H1 (cell line): ENCODE measurements at regions not wholly inside any gene's neighbourhood (a gene's known extent, or its start where the extent isn't known, plus 50 kb on each side); places are given as distances from the start of the nearest gene placed in this dataset.

Experiments used
- CTCF ChIA-PET: fragments of 300-600 bp; sonication (Branson Sonifier 250); formaldehyde crosslinking; loops from one replicate; lab custom pipeline; 2021; ENCODE audit not compliant: partially characterized antibody; lab: Charles Lee
- POLR2A ChIA-PET: fragments of 300-600 bp; sonication (Branson Sonifier 250); formaldehyde crosslinking; loops from one replicate; lab custom pipeline; 2021; ENCODE audit warnings: inconsistent platforms; ENCODE audit not compliant: partially characterized antibody; lab: Charles Lee
- DNase-seq, 2 experiments: peaks; one replicate each; pipeline versions ENCODE4 v3.0.0 to v3.0.0-alpha.2; 2010 to 2022; ENCODE audit warnings: low spot score in 2 of 2, low read depth in 1 of 2, mixed read lengths in 1 of 2
- FAIRE-seq: peaks from 2 replicates; lab custom pipeline; 2011; peaks lifted over from hg19 to GRCh38; lab: Jason Lieb, UNC
- H2AFZ ChIP-seq: 2 replicates; pipeline ENCODE4 v1.8.1; 2012; ENCODE audit warnings: low read length, inconsistent platforms
- H2AK5ac ChIP-seq: 2 replicates; pipeline ENCODE4 v1.6.1; 2013; ENCODE audit warnings: low read depth, low read length
- H2BK120ac ChIP-seq: replicated peaks from 2 replicates; pipeline ENCODE3; 2013; ENCODE audit warnings: low read depth, low read length, inconsistent platforms
- H2BK12ac ChIP-seq: 2 replicates; pipeline ENCODE4 v1.6.1; 2013; ENCODE audit warnings: low read depth, low read length
- H2BK15ac ChIP-seq: 2 replicates; pipeline ENCODE4 v1.6.1; 2013; ENCODE audit warnings: low read length
- H2BK20ac ChIP-seq: 2 replicates; pipeline ENCODE4 v1.6.1; 2013; ENCODE audit warnings: low read length
- H2BK5ac ChIP-seq: 2 replicates; pipeline ENCODE4 v1.6.1; 2013; ENCODE audit warnings: low read depth, low read length
- H3K14ac ChIP-seq: 2 replicates; pipeline ENCODE4 v1.6.1; 2013; ENCODE audit warnings: inconsistent platforms; ENCODE audit not compliant: insufficient read length
- H3K18ac ChIP-seq: 2 replicates; pipeline ENCODE4 v1.6.1; 2013; ENCODE audit warnings: low read length; ENCODE audit errors: extremely low read depth
- H3K23ac ChIP-seq: 2 replicates; pipeline ENCODE4 v1.6.1; 2013; ENCODE audit warnings: inconsistent platforms; ENCODE audit not compliant: insufficient read length
- H3K23me2 ChIP-seq: 2 replicates; pipeline ENCODE4 v1.6.1; 2013; ENCODE audit warnings: low read depth, low read length
- H3K27ac ChIP-seq: 2 replicates; pipeline ENCODE4 v1.6.1; 2011; ENCODE audit warnings: low read depth, low read length, inconsistent platforms
- H3K27me3 ChIP-seq, 4 experiments: replicated peaks in 1 of 4; 1 replicate in 1 of 4; 2 replicates in 3 of 4; pipeline versions ENCODE4 v1.6.1 to v1.8.1; 2011 to 2013; ENCODE audit warnings: low read length in 3 of 4, mild to moderate bottlenecking in 3 of 4, inconsistent platforms in 2 of 4, mixed read lengths in 2 of 4, moderate library complexity in 1 of 4; ENCODE audit not compliant: control insufficient read depth in 3 of 4, insufficient read depth in 3 of 4; ENCODE audit errors: extremely low read depth in 1 of 4
- H3K36me3 ChIP-seq, 4 experiments: 2 replicates each; pipeline versions ENCODE4 v1.6.1 to v1.8.1; 2011 to 2013; ENCODE audit warnings: mild to moderate bottlenecking in 4 of 4, low read length in 3 of 4, moderate library complexity in 2 of 4, control low read depth in 1 of 4, inconsistent platforms in 1 of 4; ENCODE audit not compliant: insufficient read depth in 4 of 4, control insufficient read depth in 2 of 4
- H3K4ac ChIP-seq: replicated peaks from 2 replicates; pipeline ENCODE3; 2013; ENCODE audit warnings: low read length, low read depth, mixed read lengths, inconsistent platforms; ENCODE audit not compliant: insufficient read length
- H3K4me1 ChIP-seq, 4 experiments: replicated peaks in 1 of 4; 1 replicate in 1 of 4; 2 replicates in 3 of 4; pipeline versions ENCODE4 v1.6.1 to v1.8.1; 2011 to 2013; ENCODE audit warnings: low read length in 3 of 4, inconsistent platforms in 2 of 4, mixed read lengths in 1 of 4; ENCODE audit not compliant: insufficient read depth in 4 of 4, control insufficient read depth in 3 of 4
- H3K4me2 ChIP-seq, 2 experiments: 2 replicates each; pipeline versions ENCODE4 v1.6.1 to v1.8.1; 2011 to 2013; ENCODE audit warnings: low read depth in 2 of 2, low read length in 2 of 2, control low read depth in 1 of 2, inconsistent platforms in 1 of 2, mild to moderate bottlenecking in 1 of 2; ENCODE audit not compliant: insufficient read depth in 1 of 2
- H3K4me3 ChIP-seq, 4 experiments: fragments of 200-600, 300-600 bp in 1 of 4; sonication (generic), shearing (Covaris generic), sonication (Bioruptor Twin) in 1 of 4; 2 replicates each; pipeline versions ENCODE4 v1.5.1 to v1.8.1; 2011 to 2016; ENCODE audit warnings: low read length in 4 of 4, low read depth in 3 of 4, control low read depth in 2 of 4, inconsistent platforms in 2 of 4, mild to moderate bottlenecking in 2 of 4, mixed read lengths in 1 of 4, moderate library complexity in 1 of 4; ENCODE audit not compliant: insufficient read depth in 2 of 4; ENCODE audit errors: extremely low read depth in 1 of 4
- H3K56ac ChIP-seq: replicated peaks from 2 replicates; pipeline ENCODE3; 2013; ENCODE audit warnings: low read depth, mild to moderate bottlenecking, mixed read lengths, low read length, inconsistent platforms; ENCODE audit not compliant: insufficient read length
- H3K79me1 ChIP-seq: 2 replicates; pipeline ENCODE4 v1.6.1; 2013; ENCODE audit warnings: low read depth, low read length, control low read depth
- H3K79me2 ChIP-seq, 2 experiments: 2 replicates each; pipeline versions ENCODE4 v1.6.1 to v1.8.1; 2012 to 2013; ENCODE audit warnings: low read length in 2 of 2, mild to moderate bottlenecking in 2 of 2, inconsistent platforms in 1 of 2; ENCODE audit not compliant: insufficient read depth in 2 of 2, control insufficient read depth in 1 of 2
- H3K9ac ChIP-seq, 4 experiments: replicated peaks in 1 of 4; 1 replicate in 1 of 4; 2 replicates in 3 of 4; pipeline versions ENCODE4 v1.6.1 to v1.8.1; 2011 to 2013; ENCODE audit warnings: low read depth in 3 of 4, low read length in 3 of 4, control low read depth in 2 of 4, mild to moderate bottlenecking in 2 of 4, moderate library complexity in 2 of 4, inconsistent platforms in 1 of 4; ENCODE audit errors: extremely low read depth in 1 of 4
- H3K9me3 ChIP-seq, 2 experiments: 2 replicates each; pipeline versions ENCODE4 v1.6.1 to v1.8.1; 2012 to 2013; ENCODE audit warnings: mild to moderate bottlenecking in 2 of 2, moderate library complexity in 2 of 2, control low read depth in 1 of 2, inconsistent platforms in 1 of 2, low read depth in 1 of 2, low read length in 1 of 2, mixed read lengths in 1 of 2; ENCODE audit not compliant: insufficient read depth in 2 of 2
- H4K20me1 ChIP-seq, 2 experiments: replicated peaks in 1 of 2; 2 replicates each; pipeline versions ENCODE3 to v1.8.1; 2011 to 2013; ENCODE audit warnings: inconsistent platforms in 2 of 2, low read length in 2 of 2, mild to moderate bottlenecking in 1 of 2; ENCODE audit not compliant: insufficient read depth in 2 of 2, control insufficient read depth in 1 of 2
- H4K5ac ChIP-seq: 2 replicates; pipeline ENCODE4 v1.6.1; 2013; ENCODE audit warnings: low read length, low read depth, mixed read lengths, inconsistent platforms; ENCODE audit not compliant: insufficient read length
- H4K8ac ChIP-seq: 2 replicates; pipeline ENCODE4 v1.8.0; 2013; ENCODE audit warnings: mild to moderate bottlenecking, moderate library complexity, low read length, inconsistent platforms; ENCODE audit not compliant: insufficient read depth; ENCODE audit errors: extremely low read depth
- H4K91ac ChIP-seq: replicated peaks from 2 replicates; pipeline ENCODE3; 2013; ENCODE audit warnings: low read length, mixed read lengths, inconsistent platforms; ENCODE audit not compliant: insufficient read length
- WGBS, 2 experiments: shearing (Covaris generic) in 1 of 2; methylation state at CpG; one replicate each; pipeline versions ENCODE4 v1.1.6 to v1.1.7; 2013 to 2015; ENCODE audit warnings: low lambda C conversion rate in 2 of 2, mixed read lengths in 2 of 2, inconsistent platforms in 1 of 2, low coverage in 1 of 2, missing lambda C conversion rate in 1 of 2; ENCODE audit not compliant: insufficient replicate concordance in 2 of 2, insufficient coverage in 1 of 2, insufficient read length in 1 of 2; ENCODE audit errors: extremely low coverage in 1 of 2, missing lambda C conversion rate in 1 of 2; 5-methylcytosine and 5-hydroxymethylcytosine counted together
- TF ChIP-seq, protein P1 (sequence below): fragments of 300-600 bp; sonication (generic); IDR thresholded peaks from 2 replicates; pipeline ENCODE4 v1.7.1; 2012; ENCODE audit warnings: low read length, moderate library complexity, mild to moderate bottlenecking, inconsistent platforms; ENCODE audit not compliant: insufficient replicate concordance

DNA sequence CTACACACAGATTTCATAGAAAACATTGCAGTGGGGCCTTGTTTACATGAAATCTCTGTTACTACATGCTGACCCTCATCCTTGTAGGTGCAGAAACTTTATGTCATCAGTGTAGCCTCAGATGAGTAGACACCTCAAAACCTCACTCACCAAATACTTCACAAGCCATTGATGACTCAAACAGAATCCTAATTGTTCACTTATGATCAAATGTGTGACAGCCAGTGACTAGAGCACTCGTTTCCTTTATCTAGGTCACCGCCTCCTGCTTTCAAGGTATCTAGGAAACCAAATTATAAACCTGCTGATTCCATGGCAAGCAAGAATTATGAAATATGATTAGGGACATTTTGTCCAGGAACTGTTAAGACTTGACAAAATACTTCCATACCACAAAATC lies 255.8 kb upstream of the GPRIN3 start:
- Histone ChIP-seq H4K5ac (no peak overlapping the region), H2BK15ac (no peak overlapping the region), H4K20me1 (no peaks in the 10 kb centered on the region), H2BK5ac (no peak overlapping the region), H3K23me2 (no peaks in the 10 kb centered on the region), H3K79me2 (no peaks in the 10 kb centered on the region), H3K27me3 (peaks cover 0 to 8% (median 2%) of the 10 kb centered on the region in 4 experiments; a peak in 3 of 7 replicates), H3K18ac (no peak overlapping the region), H2BK20ac (no peak overlapping the region), H3K9ac (no peak overlapping the region), H2BK120ac (no peak overlapping the region), H3K23ac (no peak overlapping the region), H4K91ac (no peak overlapping the region), H3K4me2 (no peak overlapping the region), H2AK5ac (no peak overlapping the region), H3K79me1 (no peaks in the 10 kb centered on the region), H3K4ac (no peak overlapping the region), H3K9me3 (no peaks in the 10 kb centered on the region), H3K4me3 (no peak overlapping the region), H3K4me1 (peaks cover 0 to 7% (median 2%) of the 10 kb centered on the region in 4 experiments; a peak in 2 of 7 replicates), H2BK12ac (no peak overlapping the region), H4K8ac (no peak overlapping the region), H2AFZ (no peak overlapping the region), H3K36me3 (no peaks in the 10 kb centered on the region), H3K14ac (no peak overlapping the region), H3K27ac (no peak overlapping the region), H3K56ac (no peak overlapping the region)
- 95% methylated on average over 2 of the region's 2 CpGs; no CpG with 5 or more reads in 1 of the 2 experiments for WGBS, 2 experiments
- DNase-seq (no peak), FAIRE-seq (no peak)
- ChIA-PET POLR2A (no interaction called here), CTCF (no interaction called here)
- TF ChIP-seq, protein P1, sequence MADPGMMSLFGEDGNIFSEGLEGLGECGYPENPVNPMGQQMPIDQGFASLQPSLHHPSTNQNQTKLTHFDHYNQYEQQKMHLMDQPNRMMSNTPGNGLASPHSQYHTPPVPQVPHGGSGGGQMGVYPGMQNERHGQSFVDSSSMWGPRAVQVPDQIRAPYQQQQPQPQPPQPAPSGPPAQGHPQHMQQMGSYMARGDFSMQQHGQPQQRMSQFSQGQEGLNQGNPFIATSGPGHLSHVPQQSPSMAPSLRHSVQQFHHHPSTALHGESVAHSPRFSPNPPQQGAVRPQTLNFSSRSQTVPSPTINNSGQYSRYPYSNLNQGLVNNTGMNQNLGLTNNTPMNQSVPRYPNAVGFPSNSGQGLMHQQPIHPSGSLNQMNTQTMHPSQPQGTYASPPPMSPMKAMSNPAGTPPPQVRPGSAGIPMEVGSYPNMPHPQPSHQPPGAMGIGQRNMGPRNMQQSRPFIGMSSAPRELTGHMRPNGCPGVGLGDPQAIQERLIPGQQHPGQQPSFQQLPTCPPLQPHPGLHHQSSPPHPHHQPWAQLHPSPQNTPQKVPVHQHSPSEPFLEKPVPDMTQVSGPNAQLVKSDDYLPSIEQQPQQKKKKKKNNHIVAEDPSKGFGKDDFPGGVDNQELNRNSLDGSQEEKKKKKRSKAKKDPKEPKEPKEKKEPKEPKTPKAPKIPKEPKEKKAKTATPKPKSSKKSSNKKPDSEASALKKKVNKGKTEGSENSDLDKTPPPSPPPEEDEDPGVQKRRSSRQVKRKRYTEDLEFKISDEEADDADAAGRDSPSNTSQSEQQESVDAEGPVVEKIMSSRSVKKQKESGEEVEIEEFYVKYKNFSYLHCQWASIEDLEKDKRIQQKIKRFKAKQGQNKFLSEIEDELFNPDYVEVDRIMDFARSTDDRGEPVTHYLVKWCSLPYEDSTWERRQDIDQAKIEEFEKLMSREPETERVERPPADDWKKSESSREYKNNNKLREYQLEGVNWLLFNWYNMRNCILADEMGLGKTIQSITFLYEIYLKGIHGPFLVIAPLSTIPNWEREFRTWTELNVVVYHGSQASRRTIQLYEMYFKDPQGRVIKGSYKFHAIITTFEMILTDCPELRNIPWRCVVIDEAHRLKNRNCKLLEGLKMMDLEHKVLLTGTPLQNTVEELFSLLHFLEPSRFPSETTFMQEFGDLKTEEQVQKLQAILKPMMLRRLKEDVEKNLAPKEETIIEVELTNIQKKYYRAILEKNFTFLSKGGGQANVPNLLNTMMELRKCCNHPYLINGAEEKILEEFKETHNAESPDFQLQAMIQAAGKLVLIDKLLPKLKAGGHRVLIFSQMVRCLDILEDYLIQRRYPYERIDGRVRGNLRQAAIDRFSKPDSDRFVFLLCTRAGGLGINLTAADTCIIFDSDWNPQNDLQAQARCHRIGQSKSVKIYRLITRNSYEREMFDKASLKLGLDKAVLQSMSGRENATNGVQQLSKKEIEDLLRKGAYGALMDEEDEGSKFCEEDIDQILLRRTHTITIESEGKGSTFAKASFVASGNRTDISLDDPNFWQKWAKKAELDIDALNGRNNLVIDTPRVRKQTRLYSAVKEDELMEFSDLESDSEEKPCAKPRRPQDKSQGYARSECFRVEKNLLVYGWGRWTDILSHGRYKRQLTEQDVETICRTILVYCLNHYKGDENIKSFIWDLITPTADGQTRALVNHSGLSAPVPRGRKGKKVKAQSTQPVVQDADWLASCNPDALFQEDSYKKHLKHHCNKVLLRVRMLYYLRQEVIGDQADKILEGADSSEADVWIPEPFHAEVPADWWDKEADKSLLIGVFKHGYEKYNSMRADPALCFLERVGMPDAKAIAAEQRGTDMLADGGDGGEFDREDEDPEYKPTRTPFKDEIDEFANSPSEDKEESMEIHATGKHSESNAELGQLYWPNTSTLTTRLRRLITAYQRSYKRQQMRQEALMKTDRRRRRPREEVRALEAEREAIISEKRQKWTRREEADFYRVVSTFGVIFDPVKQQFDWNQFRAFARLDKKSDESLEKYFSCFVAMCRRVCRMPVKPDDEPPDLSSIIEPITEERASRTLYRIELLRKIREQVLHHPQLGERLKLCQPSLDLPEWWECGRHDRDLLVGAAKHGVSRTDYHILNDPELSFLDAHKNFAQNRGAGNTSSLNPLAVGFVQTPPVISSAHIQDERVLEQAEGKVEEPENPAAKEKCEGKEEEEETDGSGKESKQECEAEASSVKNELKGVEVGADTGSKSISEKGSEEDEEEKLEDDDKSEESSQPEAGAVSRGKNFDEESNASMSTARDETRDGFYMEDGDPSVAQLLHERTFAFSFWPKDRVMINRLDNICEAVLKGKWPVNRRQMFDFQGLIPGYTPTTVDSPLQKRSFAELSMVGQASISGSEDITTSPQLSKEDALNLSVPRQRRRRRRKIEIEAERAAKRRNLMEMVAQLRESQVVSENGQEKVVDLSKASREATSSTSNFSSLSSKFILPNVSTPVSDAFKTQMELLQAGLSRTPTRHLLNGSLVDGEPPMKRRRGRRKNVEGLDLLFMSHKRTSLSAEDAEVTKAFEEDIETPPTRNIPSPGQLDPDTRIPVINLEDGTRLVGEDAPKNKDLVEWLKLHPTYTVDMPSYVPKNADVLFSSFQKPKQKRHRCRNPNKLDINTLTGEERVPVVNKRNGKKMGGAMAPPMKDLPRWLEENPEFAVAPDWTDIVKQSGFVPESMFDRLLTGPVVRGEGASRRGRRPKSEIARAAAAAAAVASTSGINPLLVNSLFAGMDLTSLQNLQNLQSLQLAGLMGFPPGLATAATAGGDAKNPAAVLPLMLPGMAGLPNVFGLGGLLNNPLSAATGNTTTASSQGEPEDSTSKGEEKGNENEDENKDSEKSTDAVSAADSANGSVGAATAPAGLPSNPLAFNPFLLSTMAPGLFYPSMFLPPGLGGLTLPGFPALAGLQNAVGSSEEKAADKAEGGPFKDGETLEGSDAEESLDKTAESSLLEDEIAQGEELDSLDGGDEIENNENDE, result no peak
